GM12892 (cell line): ENCODE measurements at regions not wholly inside any gene's neighbourhood (a gene's known extent, or its start where the extent isn't known, plus 50 kb on each side); places are given as distances from the start of the nearest gene placed in this dataset.

Source experiments
- POLR2A ChIP-seq: IDR thresholded peaks from 2 replicates; pipeline ENCODE4 v1.6.1; 2011; ENCODE audit warnings: low read depth, low read length, control low read depth
- POLR2AphosphoS5 ChIP-seq: IDR thresholded peaks from 2 replicates; pipeline ENCODE4 v1.6.1; 2011; ENCODE audit warnings: low read depth, low read length, control low read depth
- TAF1 ChIP-seq: IDR thresholded peaks from 2 replicates; pipeline ENCODE4 v1.6.1; 2011; ENCODE audit warnings: low read depth, mild to moderate bottlenecking, control low read depth, low read length, borderline replicate concordance

GRCh38 chr4:108449129-108449528, 171.2 kb upstream of the RPL34 start:
- TF ChIP-seq TAF1 (no peak), POLR2AphosphoS5 (no peak), POLR2A (no peak)
